Activated CD4-positive, alpha-beta T cell treated with anti-CD3 and anti-CD28 coated beads, Interleukin-2, amount 10 ng/mL, durations not matched to agents 7 days and 5 days (primary cell): ENCODE measurements at regions not wholly inside any gene's neighbourhood (a gene's known extent, or its start where the extent isn't known, plus 50 kb on each side); places are given as distances from the start of the nearest gene placed in this dataset.
"Not testable (repeated sequence)": the region's sequence is repeated elsewhere in the genome, so short reads cannot be mapped to it uniquely, and the experiment has no call there.

Experiments
- CTCF ChIA-PET: fragments of 350-600 bp; sonication (Branson Sonifier 250); formaldehyde crosslinking; loops from one replicate; lab custom pipeline; 2021; ENCODE audit warnings: antibody characterized with exemption; lab: Charles Lee
- POLR2A ChIA-PET: fragments of 350-600 bp; sonication (Branson Sonifier 250); formaldehyde crosslinking; loops from one replicate; lab custom pipeline; 2021; ENCODE audit warnings: antibody characterized with exemption; lab: Charles Lee
- DNase-seq: peaks from one replicate; pipeline ENCODE4 v3.0.0-alpha.2; 2020
- H3K27ac Mint-ChIP-seq: one replicate; pipeline ENCODE4 v1.8.0; 2021; ENCODE audit warnings: mild to moderate bottlenecking, moderate library complexity, mixed read lengths
- H3K27me3 Mint-ChIP-seq: one replicate; pipeline ENCODE4 v1.8.0; 2021; ENCODE audit warnings: mixed read lengths
- H3K36me3 Mint-ChIP-seq: one replicate; pipeline ENCODE4 v1.8.0; 2021; ENCODE audit warnings: low read depth, mixed read lengths
- H3K4me1 Mint-ChIP-seq: one replicate; pipeline ENCODE4 v1.8.0; 2021; ENCODE audit warnings: mixed read lengths
- H3K4me3 Mint-ChIP-seq: one replicate; pipeline ENCODE4 v1.8.0; 2021; ENCODE audit warnings: mild to moderate bottlenecking, moderate library complexity, mixed read lengths
- H3K9me3 Mint-ChIP-seq: one replicate; pipeline ENCODE4 v1.8.0; 2021; ENCODE audit warnings: mixed read lengths

GRCh38 chr16:26705346-26705745, 361.4 kb upstream of the C16orf82 start:
- Mint-ChIP-seq H3K36me3 (no peaks in the 10 kb centered on the region), H3K27ac (no peak overlapping the region), H3K27me3 (peaks cover 7% of the 10 kb centered on the region), H3K9me3 (no peaks in the 10 kb centered on the region), H3K4me3 (no peak overlapping the region), H3K4me1 (no peaks in the 10 kb centered on the region)
- ChIA-PET CTCF (no interaction called here), POLR2A (no interaction called here)
- DNase-seq: no peak

GRCh38 chr16:26708428-26708827, 358.3 kb upstream of the C16orf82 start:
- no peaks in the 10 kb centered on the region for H3K4me1 Mint-ChIP-seq
- ChIA-PET CTCF (no interaction called here), POLR2A (no interaction called here)
- H3K27ac Mint-ChIP-seq: no peak overlapping the region
- peaks cover 7% of the 10 kb centered on the region for H3K27me3 Mint-ChIP-seq
- DNase-seq: no peak
- H3K9me3 Mint-ChIP-seq: no peaks in the 10 kb centered on the region
- H3K4me3 Mint-ChIP-seq: no peak overlapping the region
- no peaks in the 10 kb centered on the region for H3K36me3 Mint-ChIP-seq

- H3K4me3 Mint-ChIP-seq: no peak overlapping the region
- CTCF ChIA-PET: no interaction called here
- H3K27me3 Mint-ChIP-seq: peaks cover 7% of the 10 kb centered on the region
- no peak overlapping the region for H3K27ac Mint-ChIP-seq
- POLR2A ChIA-PET: interaction anchor here (0.6 kb wide), 1 partner anchor 778 kb away, joined by 7 read pairs; no protein-coding TSS in a partner anchor
- no peak for DNase-seq
- no peaks in the 10 kb centered on the region for H3K36me3 Mint-ChIP-seq
- no peaks in the 10 kb centered on the region for H3K9me3 Mint-ChIP-seq
- no peaks in the 10 kb centered on the region for H3K4me1 Mint-ChIP-seq
These were observed 357.6 kb upstream of the C16orf82 start for GRCh38 chr16:26709175-26709574.

- H3K27ac Mint-ChIP-seq: no peak overlapping the region
- H3K4me3 Mint-ChIP-seq: no peak overlapping the region
- H3K36me3 Mint-ChIP-seq: no peaks in the 10 kb centered on the region
- H3K9me3 Mint-ChIP-seq: no peaks in the 10 kb centered on the region
- H3K4me1 Mint-ChIP-seq: no peaks in the 10 kb centered on the region
- ChIA-PET POLR2A (no interaction called here), CTCF (no interaction called here)
- peaks cover 7% of the 10 kb centered on the region for H3K27me3 Mint-ChIP-seq
- DNase-seq: no peak
These were observed 357.0 kb upstream of the C16orf82 start for GRCh38 chr16:26709754-26710153.

- no peak overlapping the region for H3K4me3 Mint-ChIP-seq
- H3K27ac Mint-ChIP-seq: no peak overlapping the region
- no peaks in the 10 kb centered on the region for H3K4me1 Mint-ChIP-seq
- ChIA-PET CTCF (no interaction called here), POLR2A (no interaction called here)
- H3K27me3 Mint-ChIP-seq: peaks cover 7% of the 10 kb centered on the region
- DNase-seq: no peak
- no peaks in the 10 kb centered on the region for H3K9me3 Mint-ChIP-seq
- no peaks in the 10 kb centered on the region for H3K36me3 Mint-ChIP-seq
These were observed 356.3 kb upstream of the C16orf82 start for GRCh38 chr16:26710450-26710849.

GRCh38 chr16:26712876-26713275, 353.9 kb upstream of the C16orf82 start:
- DNase-seq: no peak
- Mint-ChIP-seq H3K9me3 (no peaks in the 10 kb centered on the region), H3K27me3 (no peaks in the 10 kb centered on the region), H3K27ac (no peak overlapping the region), H3K4me1 (no peaks in the 10 kb centered on the region), H3K36me3 (no peaks in the 10 kb centered on the region), H3K4me3 (no peak overlapping the region)
- ChIA-PET POLR2A (no interaction called here), CTCF (no interaction called here)

- no peaks in the 10 kb centered on the region for H3K36me3 Mint-ChIP-seq
- H3K4me3 Mint-ChIP-seq: no peak overlapping the region
- ChIA-PET POLR2A (no interaction called here), CTCF (no interaction called here)
- no peak for DNase-seq
- no peaks in the 10 kb centered on the region for H3K4me1 Mint-ChIP-seq
- peaks cover 3% of the 10 kb centered on the region for H3K27me3 Mint-ChIP-seq
- H3K27ac Mint-ChIP-seq: no peak overlapping the region
- H3K9me3 Mint-ChIP-seq: no peaks in the 10 kb centered on the region
These were observed 350.8 kb upstream of the C16orf82 start for GRCh38 chr16:26715969-26716368.

GRCh38 chr16:26717826-26718225, 348.9 kb upstream of the C16orf82 start:
- no peak for DNase-seq
- H3K36me3 Mint-ChIP-seq: no peaks in the 10 kb centered on the region
- ChIA-PET CTCF (no interaction called here), POLR2A (no interaction called here)
- no peak overlapping the region for H3K4me3 Mint-ChIP-seq
- H3K4me1 Mint-ChIP-seq: no peaks in the 10 kb centered on the region
- no peaks in the 10 kb centered on the region for H3K9me3 Mint-ChIP-seq
- no peak overlapping the region for H3K27ac Mint-ChIP-seq
- peaks cover 3% of the 10 kb centered on the region for H3K27me3 Mint-ChIP-seq

- Mint-ChIP-seq H3K27ac (no peak overlapping the region), H3K36me3 (no peaks in the 10 kb centered on the region)
These were observed 345.4 kb upstream of the C16orf82 start for GRCh38 chr16:26721290-26721689.

GRCh38 chr16:26721957-26722356, 344.8 kb upstream of the C16orf82 start:
- H3K27ac Mint-ChIP-seq, H3K4me1 Mint-ChIP-seq, H3K36me3 Mint-ChIP-seq, CTCF ChIA-PET, H3K9me3 Mint-ChIP-seq, DNase-seq, H3K27me3 Mint-ChIP-seq, POLR2A ChIA-PET, H3K4me3 Mint-ChIP-seq: not testable (repeated sequence)

More at GRCh38 chr16:26721290-26721689, 345.4 kb upstream of the C16orf82 start:
- DNase-seq: no peak
- H3K27me3 Mint-ChIP-seq: peaks cover 6% of the 10 kb centered on the region
- H3K4me1 Mint-ChIP-seq: no peaks in the 10 kb centered on the region
- H3K9me3 Mint-ChIP-seq: no peaks in the 10 kb centered on the region
- H3K4me3 Mint-ChIP-seq: no peak overlapping the region
- CTCF ChIA-PET: no interaction called here
- POLR2A ChIA-PET: no interaction called here

- Mint-ChIP-seq H3K9me3 (no peaks in the 10 kb centered on the region), H3K36me3 (no peaks in the 10 kb centered on the region), H3K4me3 (no peak overlapping the region), H3K27me3 (peaks cover 5% of the 10 kb centered on the region), H3K4me1 (no peaks in the 10 kb centered on the region), H3K27ac (no peak overlapping the region)
- DNase-seq: no peak
- ChIA-PET CTCF (interaction anchor here (1.3 kb wide), 1 partner anchor 79 kb away, joined by 3 read pairs; no protein-coding TSS in a partner anchor), POLR2A (no interaction called here)
These were observed 342.5 kb upstream of the C16orf82 start for GRCh38 chr16:26724189-26724588.

GRCh38 chr16:26727848-26728247, 338.9 kb upstream of the C16orf82 start:
- DNase-seq: no peak
- Mint-ChIP-seq H3K9me3 (no peaks in the 10 kb centered on the region), H3K36me3 (no peaks in the 10 kb centered on the region), H3K4me1 (no peaks in the 10 kb centered on the region), H3K27me3 (peaks cover 10% of the 10 kb centered on the region), H3K4me3 (no peak overlapping the region), H3K27ac (no peak overlapping the region)
- ChIA-PET CTCF (interaction anchor here (0.7 kb wide), 1 partner anchor 103 kb away, joined by 5 read pairs; no protein-coding TSS in a partner anchor), POLR2A (interaction anchor here (0.6 to 0.7 kb wide), 2 partner anchors 702 to 719 kb away, joined by 3 read pairs; no protein-coding TSS in a partner anchor)

- CTCF ChIA-PET: no interaction called here
- H3K27ac Mint-ChIP-seq: no peak overlapping the region
- H3K4me1 Mint-ChIP-seq: no peaks in the 10 kb centered on the region
- H3K36me3 Mint-ChIP-seq: no peaks in the 10 kb centered on the region
- H3K27me3 Mint-ChIP-seq: peaks cover 10% of the 10 kb centered on the region
- H3K4me3 Mint-ChIP-seq: no peak overlapping the region
- no peak for DNase-seq
- POLR2A ChIA-PET: no interaction called here
- H3K9me3 Mint-ChIP-seq: no peaks in the 10 kb centered on the region
These were observed 336.7 kb upstream of the C16orf82 start for GRCh38 chr16:26729951-26730541.

GRCh38 chr16:26731729-26732128, 335.0 kb upstream of the C16orf82 start:
- Mint-ChIP-seq H3K9me3 (no peaks in the 10 kb centered on the region), H3K27me3 (peaks cover 7% of the 10 kb centered on the region), H3K4me1 (no peaks in the 10 kb centered on the region), H3K27ac (no peak overlapping the region), H3K4me3 (no peak overlapping the region), H3K36me3 (no peaks in the 10 kb centered on the region)
- no peak for DNase-seq
- ChIA-PET CTCF (no interaction called here), POLR2A (interaction anchor here (0.5 kb wide), 1 partner anchor 40 kb away, joined by 3 read pairs; no protein-coding TSS in a partner anchor)
